Stimulated activated CD4-positive, alpha-beta T cell treated with anti-CD3 and anti-CD28 coated beads, TNF-alpha, amount 100 ng/mL, for 48 hours (primary cell): ENCODE measurements at regions not wholly inside any gene's neighbourhood (a gene's known extent, or its start where the extent isn't known, plus 50 kb on each side); places are given as distances from the start of the nearest gene placed in this dataset.
"Not testable (repeated sequence)": the region's sequence is repeated elsewhere in the genome, so short reads cannot be mapped to it uniquely, and the experiment has no call there.

Experiments
- DNase-seq, 3 donors: peaks; one replicate each; pipeline ENCODE4 v3.0.0-alpha.2; 2020; ENCODE audit warnings: low read depth in 3 of 3

DNA sequence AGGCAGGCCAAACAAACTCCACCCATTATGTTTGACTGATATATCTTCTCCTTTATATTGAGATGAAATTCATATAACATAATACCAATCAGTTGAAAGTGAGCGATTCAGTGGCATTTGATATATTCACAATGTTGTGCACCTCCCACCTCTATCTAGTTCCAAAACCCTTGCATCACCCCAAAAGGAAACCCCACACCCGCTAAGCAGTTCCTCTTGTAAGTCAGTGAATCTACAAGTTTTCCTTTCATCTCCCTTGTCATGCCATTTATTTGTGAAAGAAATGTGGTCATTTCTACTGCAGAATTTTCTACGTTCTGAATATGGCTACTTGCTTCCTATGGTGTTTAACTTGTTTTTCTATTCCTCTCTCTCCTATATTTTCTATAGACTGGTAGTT lies 99.4 kb upstream of the PTPN3 start:
- DNase-seq, result no peak

- no peak for DNase-seq
Observed at GRCh38 chr9:109599131-109599530, 101.0 kb upstream of the PTPN3 start.

DNA sequence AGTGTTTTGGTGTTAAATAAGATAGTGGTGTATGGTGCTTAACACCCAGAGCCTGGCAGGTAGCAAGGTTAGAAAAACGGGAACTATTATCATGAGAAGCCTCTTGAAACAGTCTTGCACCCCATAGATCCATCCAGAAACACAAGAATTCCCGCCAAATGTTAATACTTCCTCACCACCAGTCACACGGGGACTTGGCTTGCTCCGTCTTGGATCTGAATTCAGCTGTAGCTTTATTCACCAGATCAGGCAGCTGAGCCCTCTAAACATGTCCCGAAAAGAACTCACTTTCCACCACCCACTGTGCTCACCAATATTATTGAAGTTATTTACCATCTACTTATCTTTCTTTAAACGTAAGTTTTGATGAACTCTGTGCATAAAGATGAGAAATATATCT lies 101.6 kb upstream of the PTPN3 start:
- no peak for DNase-seq

GRCh38 chr9:109600142-109600541 lies 102.0 kb upstream of the PTPN3 start:
- no peak for DNase-seq

DNA sequence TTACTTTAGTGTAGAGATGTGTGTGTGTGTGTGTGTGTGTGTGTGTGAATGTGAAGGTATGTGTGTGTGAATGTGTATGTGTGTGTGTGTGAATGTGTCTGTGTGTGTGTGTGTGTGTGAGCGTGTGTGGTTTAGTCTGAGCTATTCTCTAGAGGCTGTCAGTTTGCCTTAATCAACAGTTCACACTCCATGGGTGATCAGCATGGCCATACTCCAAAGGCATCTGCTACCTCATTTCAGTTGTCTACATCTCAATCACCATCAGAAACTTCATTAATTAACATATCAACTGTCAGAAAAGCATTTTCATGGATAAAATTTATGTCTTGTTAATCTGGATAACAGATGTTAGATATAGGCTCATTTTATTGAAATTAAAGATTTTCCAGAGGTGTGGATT lies 103.1 kb upstream of the PTPN3 start:
- DNase-seq, result no peak

- DNase-seq, result no peak
Observed at GRCh38 chr9:109602987-109603386, 104.9 kb upstream of the PTPN3 start.

DNA sequence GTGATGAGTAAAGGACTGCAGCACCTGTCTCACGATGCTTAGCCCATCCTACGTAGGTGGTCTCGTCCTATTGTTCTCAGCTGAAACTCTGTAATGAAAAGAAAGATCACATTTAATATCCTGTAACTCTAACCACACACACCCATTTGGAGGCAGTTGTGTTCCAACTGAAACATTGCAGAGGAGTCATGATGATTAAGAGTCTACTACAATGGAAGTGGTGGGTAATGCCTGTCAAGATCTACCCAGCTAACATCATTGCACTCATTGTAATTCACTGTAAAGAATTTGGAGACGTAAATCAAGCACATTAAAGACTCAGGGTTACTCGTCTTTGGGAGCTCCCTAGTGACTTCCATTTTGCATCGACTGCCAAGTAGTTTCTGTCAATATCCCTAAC lies 106.0 kb upstream of the PTPN3 start:
- no peak for DNase-seq

- DNase-seq, result no peak
Observed at GRCh38 chr9:109604781-109605180, 106.7 kb upstream of the PTPN3 start.

DNA sequence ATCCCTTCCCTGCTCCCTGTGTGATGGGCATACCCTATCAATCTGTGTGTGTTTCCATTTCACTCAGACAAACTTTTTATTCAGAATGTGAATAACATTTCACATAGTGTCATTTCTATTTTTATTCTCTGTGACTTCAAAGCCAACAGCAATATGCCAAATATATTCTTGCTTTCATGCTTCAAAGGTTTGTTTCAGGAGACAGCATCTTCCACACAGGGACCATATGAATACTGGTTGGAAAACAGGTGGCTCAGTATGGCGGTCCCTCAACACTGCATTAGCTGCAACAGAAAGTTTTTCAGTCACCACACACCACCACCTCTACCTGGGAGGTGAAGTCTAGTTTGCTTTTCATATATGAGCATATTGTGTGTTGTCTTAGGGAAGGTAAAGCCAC lies 111.0 kb upstream of the PTPN3 start:
- no peak for DNase-seq

GRCh38 chr9:109616571-109617120 lies 118.5 kb upstream of the PTPN3 start:
- no peak for DNase-seq

DNA sequence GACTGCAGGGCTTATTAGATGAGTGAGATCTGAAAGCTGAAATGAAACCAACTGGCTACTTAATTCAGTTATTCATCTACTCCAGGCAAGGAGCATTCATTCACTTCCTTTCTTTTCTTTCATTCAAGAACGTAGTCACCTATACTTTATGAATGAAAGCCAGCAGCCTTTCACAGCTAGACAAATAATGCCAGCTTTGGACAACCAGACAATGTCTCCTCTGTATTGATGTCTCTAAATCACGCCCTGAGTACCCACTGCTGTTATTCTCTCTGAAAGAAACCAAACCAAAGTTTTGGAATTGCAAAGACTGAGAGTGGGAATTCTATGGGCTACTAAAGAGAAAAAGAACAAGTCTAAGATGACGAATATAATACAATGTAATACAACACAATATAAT lies 121.2 kb upstream of the PTPN3 start:
- no peak for DNase-seq

DNA sequence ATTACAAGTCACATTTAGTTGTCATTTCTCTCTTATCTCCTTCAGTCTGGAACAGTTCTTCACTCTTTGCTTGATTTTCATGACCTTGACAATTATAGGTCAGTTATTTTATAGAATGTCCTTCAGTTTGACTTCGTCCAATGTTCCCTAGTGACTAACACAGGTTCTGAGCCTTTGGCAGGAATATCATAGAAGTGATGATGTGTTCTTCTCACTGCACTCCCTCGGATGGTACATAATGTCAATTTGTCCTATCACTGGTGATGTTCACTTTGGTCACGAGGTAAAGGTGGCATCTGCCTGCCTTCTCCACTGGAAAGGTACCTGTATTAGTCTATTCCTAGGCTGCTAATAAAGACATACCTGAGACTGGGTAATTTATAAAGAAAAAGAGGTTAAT lies 126.0 kb upstream of the PTPN3 start:
- no peak for DNase-seq

GRCh38 chr9:109624896-109625295 lies 126.8 kb upstream of the PTPN3 start:
- DNase-seq, result no peak

GRCh38 chr9:109627042-109627441 lies 128.9 kb upstream of the PTPN3 start:
- no peak for DNase-seq

- DNase-seq, result no peak
Observed at GRCh38 chr9:109629615-109630014, 131.5 kb upstream of the PTPN3 start.

GRCh38 chr9:109632817-109633216 lies 134.7 kb upstream of the PTPN3 start:
- no peak for DNase-seq

DNA sequence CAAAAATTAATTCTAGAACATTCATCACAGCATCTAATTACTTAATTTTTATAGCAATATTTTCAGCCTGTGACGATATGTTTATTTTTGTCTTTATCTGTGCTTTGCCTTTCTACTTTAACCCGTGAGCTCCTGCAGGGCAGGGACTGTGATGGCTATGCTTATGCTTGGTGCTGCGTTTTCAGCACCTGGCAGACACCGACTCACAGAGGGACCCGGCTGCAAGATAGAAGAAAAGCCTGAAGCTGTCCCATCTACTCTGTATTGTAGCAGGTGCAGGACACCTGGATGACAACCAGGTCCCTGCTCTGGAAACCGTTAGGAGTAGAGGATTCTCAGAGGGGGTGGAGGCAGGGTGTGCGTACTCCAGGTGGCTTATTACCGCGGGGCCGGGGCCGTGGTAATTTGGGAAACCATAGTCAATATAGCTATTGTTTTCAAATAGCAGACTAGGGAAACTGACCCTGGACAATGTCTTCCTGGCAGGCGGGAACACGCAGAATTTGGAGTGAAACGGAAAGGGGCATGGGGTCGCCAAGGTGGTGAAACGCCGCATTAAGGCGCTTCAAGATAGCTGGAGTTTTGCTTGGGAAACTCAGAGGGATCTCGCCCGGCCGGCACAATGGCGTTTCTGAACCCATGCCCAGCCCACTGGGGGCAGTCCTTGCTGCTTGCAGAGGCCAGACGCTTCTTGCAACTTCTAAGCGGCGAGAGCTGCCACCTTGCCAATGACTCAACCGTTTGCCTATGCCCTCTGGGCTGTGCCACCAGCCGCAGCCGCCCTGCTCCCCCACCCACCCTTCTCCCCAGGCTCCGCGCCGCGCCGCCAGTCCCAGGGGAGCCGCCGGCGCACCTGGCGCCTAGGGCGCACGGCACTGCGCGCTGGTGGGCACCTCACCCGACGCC lies 140.1 kb upstream of the PALM2AKAP2 start:
- no peak for DNase-seq

- no peak for DNase-seq
Observed at GRCh38 chr9:109640580-109641371, 139.2 kb upstream of the PALM2AKAP2 start.

- no peak for DNase-seq
Observed at GRCh38 chr9:109641372-109641659, 138.7 kb upstream of the PALM2AKAP2 start.

DNA sequence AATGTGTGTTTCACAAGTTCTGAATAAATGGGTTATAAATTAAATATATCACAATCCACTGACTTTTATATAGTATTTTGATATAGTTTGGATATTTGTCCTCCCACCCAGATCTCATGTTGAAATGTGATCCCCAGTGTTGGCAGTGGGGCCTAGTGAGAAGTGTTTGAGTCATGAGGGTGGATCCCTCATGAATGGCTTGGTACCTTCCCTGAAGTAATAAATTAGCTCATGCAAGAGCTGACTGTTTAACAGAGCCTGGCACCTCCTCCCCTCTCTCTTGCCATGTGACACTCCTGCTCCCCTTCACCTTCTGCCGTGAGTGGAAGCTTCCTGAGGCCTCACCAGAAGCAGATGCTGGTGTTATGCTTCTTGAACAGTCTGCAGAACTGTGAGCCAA lies 127.9 kb upstream of the PALM2AKAP2 start:
- no peak for DNase-seq

GRCh38 chr9:109652971-109653370 lies 127.0 kb upstream of the PALM2AKAP2 start:
- no peak for DNase-seq

- no peak for DNase-seq
Observed at GRCh38 chr9:109653470-109653869, 126.5 kb upstream of the PALM2AKAP2 start.

GRCh38 chr9:109663978-109664377 lies 116.0 kb upstream of the PALM2AKAP2 start:
- not testable (repeated sequence) for DNase-seq
